Neuron (in vitro differentiated cells): ENCODE measurements at regions not wholly inside any gene's neighbourhood (a gene's known extent, or its start where the extent isn't known, plus 50 kb on each side); places are given as distances from the start of the nearest gene placed in this dataset.

Experiments
- H2AFZ ChIP-seq: one replicate; pipeline ENCODE4 v1.6.1; 2013; ENCODE audit warnings: low read depth, mild to moderate bottlenecking, inconsistent platforms, low read length, moderate library complexity
- H3K27me3 ChIP-seq: one replicate; pipeline ENCODE4 v1.6.1; 2013; ENCODE audit warnings: low read length; ENCODE audit not compliant: insufficient read depth
- H3K36me3 ChIP-seq: one replicate; pipeline ENCODE4 v1.6.1; 2013; ENCODE audit warnings: low read length; ENCODE audit not compliant: insufficient read depth
- H3K4me1 ChIP-seq: one replicate; pipeline ENCODE4 v1.6.1; 2013; ENCODE audit warnings: low read length; ENCODE audit not compliant: insufficient read depth
- H3K4me3 ChIP-seq: 2 replicates; pipeline ENCODE4 v1.5.1; 2013; ENCODE audit warnings: mild to moderate bottlenecking, low read length, moderate library complexity
- H3K9me3 ChIP-seq: one replicate; pipeline ENCODE4 v1.6.1; 2013; ENCODE audit warnings: low read length

DNA sequence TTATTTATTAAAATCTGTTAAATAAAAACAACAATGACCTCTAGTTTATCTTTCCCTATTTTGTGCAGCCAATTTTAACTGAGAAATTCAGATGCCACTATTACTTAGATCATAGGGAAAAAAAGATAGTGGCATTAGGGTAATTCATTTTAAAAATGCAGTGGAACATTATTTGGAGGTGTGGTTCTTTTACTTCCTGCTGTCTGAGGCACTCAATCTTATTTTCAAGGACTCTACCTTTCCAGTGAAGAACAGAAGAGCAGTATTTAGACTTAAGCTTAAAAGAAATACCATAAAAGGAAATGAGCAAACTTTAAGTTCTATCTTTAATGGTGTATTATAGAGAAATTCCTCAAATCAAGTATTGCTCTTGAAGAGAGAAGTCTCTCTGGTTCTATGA, 342.6 kb upstream of the KLF12 start:
- H3K9me3 ChIP-seq = no peaks in the 10 kb centered on the region
- H3K36me3 ChIP-seq = no peaks in the 10 kb centered on the region
- no peak overlapping the region for H2AFZ ChIP-seq
- H3K4me1 ChIP-seq = no peaks in the 10 kb centered on the region
- no peaks in the 10 kb centered on the region for H3K27me3 ChIP-seq
- no peak overlapping the region for H3K4me3 ChIP-seq

DNA sequence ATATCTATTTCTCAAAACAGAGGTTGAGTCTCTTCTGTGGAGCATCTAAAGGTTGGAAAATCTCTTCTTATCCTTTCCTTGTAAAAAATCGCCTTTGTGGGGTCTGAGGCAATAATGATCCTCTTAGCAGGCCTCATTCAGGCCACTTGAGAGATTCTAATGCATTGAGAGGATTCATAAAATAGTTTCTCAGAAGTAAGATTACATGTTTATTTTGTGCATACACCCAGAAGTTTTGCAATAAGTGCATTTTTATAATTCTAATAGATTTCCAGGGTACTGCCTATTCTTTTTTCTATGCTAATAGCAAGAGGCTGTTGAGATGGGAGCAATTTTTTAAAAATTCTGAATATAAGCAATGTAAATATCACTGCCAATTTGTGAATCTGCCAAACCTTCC, 342.2 kb upstream of the KLF12 start:
- Histone ChIP-seq H2AFZ (no peak overlapping the region), H3K4me1 (no peaks in the 10 kb centered on the region), H3K9me3 (no peaks in the 10 kb centered on the region), H3K27me3 (no peaks in the 10 kb centered on the region), H3K36me3 (no peaks in the 10 kb centered on the region), H3K4me3 (no peak overlapping the region)

DNA sequence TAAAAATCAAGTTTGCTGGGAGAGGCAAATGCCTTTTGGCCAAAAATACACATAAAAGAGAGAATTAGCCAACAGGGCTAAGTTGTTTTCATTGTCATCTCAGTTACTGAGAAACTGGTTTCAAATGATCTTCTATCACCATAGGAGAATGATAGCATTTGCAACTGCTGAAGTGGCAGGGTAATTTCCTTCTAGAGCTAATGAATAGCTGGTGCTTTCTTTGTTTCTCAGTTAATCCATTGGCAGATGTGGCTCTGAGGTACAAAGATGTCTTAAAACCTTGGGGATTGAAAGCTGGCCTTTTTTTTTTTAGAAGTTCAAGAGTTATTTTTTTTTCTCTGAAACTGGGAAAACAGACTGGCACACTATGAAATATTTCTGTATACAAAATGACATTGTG, 332.7 kb upstream of the KLF12 start:
- no peak overlapping the region for H2AFZ ChIP-seq
- H3K27me3 ChIP-seq = no peaks in the 10 kb centered on the region
- H3K4me1 ChIP-seq = no peaks in the 10 kb centered on the region
- no peaks in the 10 kb centered on the region for H3K9me3 ChIP-seq
- H3K4me3 ChIP-seq = no peak overlapping the region
- no peaks in the 10 kb centered on the region for H3K36me3 ChIP-seq

DNA sequence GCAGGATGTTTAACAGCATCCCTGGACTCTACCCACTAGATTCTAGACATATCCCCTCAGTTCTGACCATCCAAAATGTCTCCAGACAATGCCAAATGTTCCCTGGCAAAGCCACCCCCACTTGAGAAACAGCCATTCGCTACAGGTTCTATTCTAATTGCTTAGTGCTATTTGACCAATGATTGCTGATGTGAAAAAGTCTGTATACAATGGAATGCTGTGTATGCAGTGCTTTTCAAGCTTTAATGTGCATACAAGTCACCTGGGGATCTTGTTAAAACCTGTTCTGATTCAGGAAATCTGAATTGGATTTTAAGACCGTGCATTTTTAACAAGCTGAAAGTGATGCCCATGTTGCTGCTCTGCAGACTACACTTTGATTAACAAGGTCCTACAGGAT, 331.8 kb upstream of the KLF12 start:
- H3K9me3 ChIP-seq = no peaks in the 10 kb centered on the region
- H2AFZ ChIP-seq = no peak overlapping the region
- no peaks in the 10 kb centered on the region for H3K27me3 ChIP-seq
- H3K4me1 ChIP-seq = no peaks in the 10 kb centered on the region
- no peak overlapping the region for H3K4me3 ChIP-seq
- H3K36me3 ChIP-seq = no peaks in the 10 kb centered on the region

DNA sequence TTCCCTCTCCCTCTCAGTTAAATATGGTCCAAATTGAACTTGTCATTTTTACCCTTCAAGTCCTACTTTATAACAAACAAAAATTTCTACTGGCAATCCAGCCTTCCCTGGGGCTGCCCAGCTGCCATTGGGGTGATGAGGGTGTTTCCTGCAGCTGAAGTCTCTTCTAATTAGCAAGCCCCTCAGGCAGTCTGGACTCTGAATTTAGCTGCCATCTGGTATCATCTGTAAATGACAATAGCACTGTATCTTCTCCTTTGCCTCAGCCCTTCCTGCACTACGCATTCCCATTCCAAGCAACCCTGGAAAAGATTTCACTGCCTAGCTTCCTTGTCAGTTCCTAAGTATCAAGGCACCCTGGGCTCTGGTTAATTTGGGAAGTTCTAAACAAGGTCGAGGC, 331.1 kb upstream of the KLF12 start:
- Histone ChIP-seq H3K4me3 (no peak overlapping the region), H3K4me1 (no peaks in the 10 kb centered on the region), H3K9me3 (no peaks in the 10 kb centered on the region), H3K27me3 (no peaks in the 10 kb centered on the region), H2AFZ (no peak overlapping the region), H3K36me3 (no peaks in the 10 kb centered on the region)

DNA sequence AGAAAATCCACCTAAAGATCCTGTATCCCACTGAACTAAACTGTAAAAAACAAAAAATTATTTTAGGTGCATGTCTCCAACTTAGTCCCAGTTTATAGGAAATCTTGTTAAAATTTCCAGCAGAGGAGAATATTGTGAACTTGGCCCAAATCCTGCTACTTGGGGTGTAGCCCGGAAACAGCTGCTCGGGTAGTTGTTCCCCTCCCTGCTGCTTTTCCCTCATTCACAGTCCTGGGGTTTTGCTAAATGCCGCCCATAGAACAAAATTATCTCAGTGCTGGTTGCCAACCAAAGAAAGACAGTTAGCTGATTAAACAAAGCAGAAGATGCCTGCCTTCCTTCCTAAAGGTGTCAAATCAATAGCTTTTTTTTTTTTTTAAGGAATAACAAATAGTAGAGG, 330.5 kb upstream of the KLF12 start:
- no peak overlapping the region for H2AFZ ChIP-seq
- no peak overlapping the region for H3K4me3 ChIP-seq
- no peaks in the 10 kb centered on the region for H3K9me3 ChIP-seq

DNA sequence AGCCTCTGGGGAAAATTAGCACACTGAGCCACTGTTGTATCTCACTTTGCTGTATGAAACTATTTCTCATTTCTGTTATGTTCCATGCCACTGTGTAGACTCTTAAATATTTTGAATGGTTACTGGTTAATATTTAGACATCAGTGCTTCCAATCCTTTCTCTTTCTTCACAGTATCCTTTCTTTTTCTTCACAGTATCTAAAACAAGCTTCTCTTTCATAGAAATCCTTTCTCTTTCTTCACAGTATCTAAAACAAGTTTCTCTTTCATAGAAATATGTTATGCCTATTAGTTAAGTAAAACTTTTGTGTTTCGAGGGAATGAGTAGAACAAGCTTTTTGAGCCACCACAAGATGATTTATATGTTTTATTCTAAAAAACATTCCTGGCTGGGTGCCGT, 326.8 kb upstream of the KLF12 start:
- H3K36me3 ChIP-seq = no peaks in the 10 kb centered on the region
- no peak overlapping the region for H2AFZ ChIP-seq
- no peaks in the 10 kb centered on the region for H3K9me3 ChIP-seq
- no peaks in the 10 kb centered on the region for H3K27me3 ChIP-seq
- no peaks in the 10 kb centered on the region for H3K4me1 ChIP-seq
- H3K4me3 ChIP-seq = no peak overlapping the region

More for the DNA sequence above, 330.5 kb upstream of the KLF12 start:
- Histone ChIP-seq H3K4me1 (no peaks in the 10 kb centered on the region), H3K36me3 (no peaks in the 10 kb centered on the region), H3K27me3 (no peaks in the 10 kb centered on the region)

DNA sequence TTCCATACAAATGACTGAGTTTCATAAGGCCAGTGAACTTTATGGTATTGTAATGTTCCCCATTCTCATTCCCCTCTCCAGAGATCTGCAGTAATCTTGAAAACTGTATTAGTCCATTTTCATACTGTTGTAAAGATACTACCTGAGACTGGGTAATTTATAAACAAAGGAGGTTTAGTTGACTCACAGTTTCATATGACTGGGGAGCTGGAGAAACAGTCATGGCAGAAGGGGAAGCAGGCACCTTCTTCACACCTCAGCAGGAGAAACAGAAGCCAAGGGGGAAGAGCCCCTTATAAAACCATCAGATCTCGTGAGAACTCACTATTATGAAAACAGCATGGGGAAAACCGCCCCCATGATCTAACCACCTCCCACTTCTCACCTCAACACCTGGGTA, 318.7 kb upstream of the KLF12 start:
- Histone ChIP-seq H3K9me3 (no peaks in the 10 kb centered on the region), H3K36me3 (no peaks in the 10 kb centered on the region), H3K4me3 (no peak overlapping the region), H3K27me3 (no peaks in the 10 kb centered on the region), H2AFZ (no peak overlapping the region), H3K4me1 (peaks cover 18% of the 10 kb centered on the region)

DNA sequence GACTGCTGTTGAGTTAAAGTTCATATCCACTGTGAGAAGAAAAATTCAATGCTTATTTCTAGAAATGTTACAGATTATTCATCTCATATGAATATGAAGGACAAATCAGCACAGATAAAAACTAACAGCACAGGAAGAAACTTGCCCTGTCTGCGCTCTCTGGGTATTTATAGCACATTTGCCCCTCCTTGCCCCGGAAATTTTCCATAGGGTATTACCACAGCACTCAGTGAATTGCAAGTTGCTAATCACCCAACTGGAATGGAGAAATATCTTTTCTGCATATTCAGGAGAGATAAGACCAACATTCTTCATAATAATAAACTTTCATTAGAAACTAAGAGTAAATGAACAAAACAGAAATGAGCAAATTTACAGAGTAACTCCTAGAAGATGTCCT, 318.0 kb upstream of the KLF12 start:
- Histone ChIP-seq H3K27me3 (no peaks in the 10 kb centered on the region), H3K9me3 (no peaks in the 10 kb centered on the region)

DNA sequence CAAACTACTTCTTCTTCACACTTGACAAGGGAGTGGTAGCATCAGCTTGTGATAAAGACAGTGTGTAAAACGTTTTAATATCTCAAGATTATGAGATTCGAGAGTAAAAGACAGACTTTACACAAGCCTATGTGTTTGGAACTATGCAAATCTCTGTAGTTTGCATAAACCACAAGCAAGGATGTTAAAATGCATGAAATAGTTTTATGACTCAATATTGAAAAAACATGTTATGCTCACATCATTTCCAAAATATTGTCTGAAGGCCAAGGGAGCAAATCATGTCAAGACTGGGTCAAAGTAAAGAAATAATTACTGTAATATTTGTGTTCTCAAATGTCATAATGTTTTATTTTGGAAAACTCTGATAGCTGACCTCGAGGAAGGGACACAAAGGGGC, 316.8 kb upstream of the KLF12 start:
- H3K9me3 ChIP-seq = no peaks in the 10 kb centered on the region
- H3K4me1 ChIP-seq = peaks cover 18% of the 10 kb centered on the region
- no peak overlapping the region for H3K4me3 ChIP-seq
- no peaks in the 10 kb centered on the region for H3K36me3 ChIP-seq
- no peak overlapping the region for H2AFZ ChIP-seq
- H3K27me3 ChIP-seq = no peaks in the 10 kb centered on the region

More for the DNA sequence above, 318.0 kb upstream of the KLF12 start:
- Histone ChIP-seq H3K4me3 (no peak overlapping the region), H2AFZ (no peak overlapping the region), H3K36me3 (no peaks in the 10 kb centered on the region), H3K4me1 (peaks cover 18% of the 10 kb centered on the region)

DNA sequence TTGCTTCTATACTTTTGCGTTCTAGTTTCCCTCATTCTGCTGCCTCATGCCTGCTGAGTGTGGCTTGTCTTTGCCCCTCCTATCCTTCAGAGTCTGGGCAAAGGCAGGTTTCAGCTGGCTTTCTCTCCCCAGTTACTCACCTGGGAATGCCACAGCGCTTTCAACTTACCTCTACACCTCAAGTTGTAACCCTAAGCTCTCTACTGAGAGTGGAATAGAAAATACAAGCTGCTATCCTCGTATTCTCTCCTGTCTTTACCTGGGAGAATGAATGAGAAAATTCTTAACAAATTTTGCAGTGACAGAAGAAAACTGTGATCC, 316.3 kb upstream of the KLF12 start:
- Histone ChIP-seq H3K36me3 (no peaks in the 10 kb centered on the region), H3K4me3 (no peak overlapping the region), H3K4me1 (peaks cover 18% of the 10 kb centered on the region), H3K9me3 (no peaks in the 10 kb centered on the region), H2AFZ (no peak overlapping the region), H3K27me3 (no peaks in the 10 kb centered on the region)

DNA sequence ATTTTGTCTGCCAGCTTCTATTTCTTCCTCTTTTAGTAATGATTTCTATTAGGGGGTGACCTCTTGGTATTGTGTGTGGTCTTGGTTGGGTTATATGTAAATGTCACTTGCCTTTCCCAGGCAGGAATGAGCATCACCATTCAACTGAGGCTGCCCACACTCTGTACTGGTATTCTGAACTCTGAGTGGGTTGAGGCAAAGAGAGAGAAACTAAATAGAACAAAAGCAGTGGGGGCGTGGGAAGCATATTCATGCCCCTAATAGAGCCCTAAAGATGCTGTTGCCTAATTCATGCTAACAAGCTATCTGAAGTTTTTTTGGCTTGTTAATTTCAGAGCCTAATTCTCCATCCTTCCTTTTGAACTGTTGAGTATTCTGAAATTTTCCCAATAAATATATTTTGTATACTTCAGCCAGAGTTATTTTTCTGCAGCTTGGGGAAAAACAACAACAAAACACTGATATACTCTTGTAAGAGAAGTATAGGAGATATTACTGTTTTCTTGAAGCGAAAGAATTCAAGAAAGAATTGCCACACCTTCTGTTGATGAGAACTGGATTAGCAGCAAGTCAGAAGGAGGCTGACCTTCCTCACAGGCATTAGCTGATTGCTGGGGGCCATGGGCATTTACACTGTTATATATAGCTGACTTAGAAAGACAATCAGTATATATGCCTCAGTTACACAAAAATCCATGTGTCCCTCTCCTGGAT, 315.8 kb upstream of the KLF12 start:
- no peaks in the 10 kb centered on the region for H3K36me3 ChIP-seq
- no peak overlapping the region for H3K4me3 ChIP-seq
- peaks cover 18% of the 10 kb centered on the region for H3K4me1 ChIP-seq
- no peaks in the 10 kb centered on the region for H3K9me3 ChIP-seq
- no peaks in the 10 kb centered on the region for H3K27me3 ChIP-seq
- H2AFZ ChIP-seq = no peak overlapping the region

DNA sequence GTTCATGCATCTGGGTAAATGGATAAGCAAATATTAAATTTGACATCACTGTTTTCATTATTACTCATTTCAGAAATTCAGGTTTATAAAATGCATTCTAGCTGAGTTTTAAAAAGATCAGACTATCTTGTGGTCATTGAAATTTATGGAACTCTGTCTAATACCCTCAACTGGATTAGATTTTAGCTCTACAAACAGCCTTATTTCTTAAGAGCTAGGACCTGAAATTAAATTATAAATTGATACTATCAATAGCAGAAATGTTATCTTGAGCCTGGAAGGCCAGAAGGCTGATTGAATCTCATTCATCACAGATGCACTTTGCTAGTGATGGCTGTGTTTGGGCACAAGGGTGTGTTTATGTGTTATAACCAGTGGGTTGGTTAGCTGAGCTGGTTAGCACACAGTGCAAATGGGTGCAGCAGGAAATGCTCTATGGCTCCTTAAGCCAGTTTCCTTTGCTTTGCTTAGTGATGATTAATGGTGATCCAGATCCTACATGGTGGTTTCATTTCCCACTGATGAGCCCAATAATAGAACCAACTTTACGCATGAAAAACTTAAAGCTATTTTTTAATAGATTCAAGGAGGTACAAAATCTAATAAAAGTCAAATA, 310.8 kb upstream of the KLF12 start:
- no peaks in the 10 kb centered on the region for H3K9me3 ChIP-seq
- no peak overlapping the region for H2AFZ ChIP-seq
- peaks cover 9% of the 10 kb centered on the region for H3K4me1 ChIP-seq

DNA sequence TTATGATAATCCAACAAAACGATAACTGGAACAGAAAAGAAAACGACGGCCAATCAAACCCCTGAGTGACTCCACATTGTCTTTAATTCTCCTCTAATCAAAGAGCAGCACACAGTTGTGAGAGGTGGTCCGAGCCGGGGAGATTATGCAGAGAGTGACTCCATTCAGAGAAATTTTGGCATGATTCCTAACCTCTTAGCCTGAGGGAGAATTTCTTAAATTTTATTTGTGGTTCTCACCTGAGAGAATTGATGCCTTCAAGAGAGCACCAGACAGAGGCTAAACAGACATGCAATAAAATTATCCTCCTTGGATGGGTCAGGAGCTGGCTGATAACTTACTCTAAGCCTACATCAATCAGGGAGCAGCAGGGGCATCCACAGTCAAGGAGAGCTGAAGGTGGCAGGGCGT, 310.0 kb upstream of the KLF12 start:
- Histone ChIP-seq H3K4me3 (no peak overlapping the region), H3K4me1 (peaks cover under 1% of the 10 kb centered on the region), H3K9me3 (no peaks in the 10 kb centered on the region), H3K27me3 (no peaks in the 10 kb centered on the region), H3K36me3 (no peaks in the 10 kb centered on the region), H2AFZ (no peak overlapping the region)

More for the DNA sequence above, 310.8 kb upstream of the KLF12 start:
- Histone ChIP-seq H3K27me3 (no peaks in the 10 kb centered on the region), H3K36me3 (no peaks in the 10 kb centered on the region), H3K4me3 (no peak overlapping the region)
